Stomach (tissue), 4 donors: ENCODE measurements at regions not wholly inside any gene's neighbourhood (a gene's known extent, or its start where the extent isn't known, plus 50 kb on each side); places are given as distances from the start of the nearest gene placed in this dataset.

Source experiments
- EP300 ChIP-seq: sonication (generic); formaldehyde crosslinking; IDR thresholded peaks from one replicate; pipeline ENCODE4 v1.6.1; 2017; ENCODE audit warnings: antibody characterized with exemption
- POLR2A ChIP-seq, 4 donors: fragments of 450-650 bp; IDR thresholded peaks; one replicate each; pipeline ENCODE4 v1.6.1; 2016; ENCODE audit warnings: antibody characterized with exemption in 4 of 4, control low read depth in 2 of 4, mild to moderate bottlenecking in 1 of 4, moderate library complexity in 1 of 4
- TF ChIP-seq, protein P1 (sequence below), 7 experiments: fragments of 450-650 bp in 4 of 7; fragments of 200-600 bp in 3 of 7; sonication (generic) in 3 of 7; IDR thresholded peaks; one replicate each; pipeline ENCODE4 v1.5.1; 2016 to 2019; ENCODE audit warnings: antibody characterized with exemption in 7 of 7, control low read depth in 2 of 7, mild to moderate bottlenecking in 1 of 7

DNA sequence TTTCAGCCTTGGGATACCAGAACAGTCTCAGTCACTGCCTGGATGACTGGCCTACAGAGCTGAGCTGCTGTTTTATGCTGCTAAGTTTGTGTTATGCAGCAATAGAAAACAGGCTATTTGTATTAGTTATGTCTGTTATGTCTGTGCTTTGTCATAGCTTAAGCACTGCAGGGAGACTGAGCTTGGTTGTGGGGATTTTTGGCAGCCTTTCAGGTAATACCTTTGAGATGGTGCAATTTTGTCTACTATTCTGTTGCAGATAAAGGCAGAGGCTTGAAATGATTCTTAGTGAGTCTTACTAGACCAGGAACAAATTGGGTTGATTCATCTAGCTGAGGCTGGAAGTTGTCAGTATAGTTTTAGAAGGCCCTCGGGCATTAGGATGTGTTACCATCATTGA lies 201.3 kb upstream of the RBM19 start:
- TF ChIP-seq, protein P1, sequence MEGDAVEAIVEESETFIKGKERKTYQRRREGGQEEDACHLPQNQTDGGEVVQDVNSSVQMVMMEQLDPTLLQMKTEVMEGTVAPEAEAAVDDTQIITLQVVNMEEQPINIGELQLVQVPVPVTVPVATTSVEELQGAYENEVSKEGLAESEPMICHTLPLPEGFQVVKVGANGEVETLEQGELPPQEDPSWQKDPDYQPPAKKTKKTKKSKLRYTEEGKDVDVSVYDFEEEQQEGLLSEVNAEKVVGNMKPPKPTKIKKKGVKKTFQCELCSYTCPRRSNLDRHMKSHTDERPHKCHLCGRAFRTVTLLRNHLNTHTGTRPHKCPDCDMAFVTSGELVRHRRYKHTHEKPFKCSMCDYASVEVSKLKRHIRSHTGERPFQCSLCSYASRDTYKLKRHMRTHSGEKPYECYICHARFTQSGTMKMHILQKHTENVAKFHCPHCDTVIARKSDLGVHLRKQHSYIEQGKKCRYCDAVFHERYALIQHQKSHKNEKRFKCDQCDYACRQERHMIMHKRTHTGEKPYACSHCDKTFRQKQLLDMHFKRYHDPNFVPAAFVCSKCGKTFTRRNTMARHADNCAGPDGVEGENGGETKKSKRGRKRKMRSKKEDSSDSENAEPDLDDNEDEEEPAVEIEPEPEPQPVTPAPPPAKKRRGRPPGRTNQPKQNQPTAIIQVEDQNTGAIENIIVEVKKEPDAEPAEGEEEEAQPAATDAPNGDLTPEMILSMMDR (IDR thresholded peaks at IDR 0.05): no peak
- TF ChIP-seq POLR2A (IDR thresholded peaks at IDR 0.05) (no peak), EP300 (no peak)
